Right lobe of liver (tissue), 6 donors: ENCODE measurements at regions not wholly inside any gene's neighbourhood (a gene's known extent, or its start where the extent isn't known, plus 50 kb on each side); places are given as distances from the start of the nearest gene placed in this dataset.
"Not testable (repeated sequence)": the region's sequence is repeated elsewhere in the genome, so short reads cannot be mapped to it uniquely, and the experiment has no call there.

Source experiments
- ATAC-seq, 4 donors: fragments of 200-7000 bp; cut with Tn5 transposase; one replicate each; pipeline ENCODE4 v1.9.1; 2020; ENCODE audit warnings: mild to moderate bottlenecking in 4 of 4, moderate library complexity in 4 of 4
- DNase-seq, 3 donors: peaks; one replicate each; pipeline ENCODE4 v3.0.0-alpha.2; 2020
- H3K27ac ChIP-seq, 3 donors: fragments of 200-600 bp; one replicate each; pipeline ENCODE4 v1.8.0; 2022
- H3K27me3 ChIP-seq, 2 donors: fragments of 200-600 bp; one replicate each; pipeline ENCODE4 v1.8.0; 2022
- H3K36me3 ChIP-seq, 4 donors: fragments of 200-600 bp; sonication (generic) in 1 of 4; one replicate each; pipeline versions ENCODE4 v1.5.1 to v1.8.0; 2017 to 2022; ENCODE audit warnings: control low read depth in 1 of 4
- H3K4me1 ChIP-seq, 4 donors: fragments of 200-600 bp; sonication (generic) in 1 of 4; one replicate each; pipeline versions ENCODE4 v1.5.1 to v1.8.0; 2017 to 2022; ENCODE audit warnings: control low read depth in 1 of 4
- H3K4me3 ChIP-seq, 3 donors: fragments of 200-600 bp; one replicate each; pipeline ENCODE4 v1.8.0; 2022
- H3K9me3 ChIP-seq, 4 donors: fragments of 200-600 bp; sonication (generic) in 1 of 4; one replicate each; pipeline versions ENCODE4 v1.5.1 to v1.8.0; 2017 to 2022; ENCODE audit warnings: control low read depth in 1 of 4
- POLR2A ChIP-seq: fragments of 450-650 bp; IDR thresholded peaks from one replicate; pipeline ENCODE4 v1.6.1; 2017; ENCODE audit warnings: antibody characterized with exemption, mild to moderate bottlenecking
- WGBS: methylation state at CpG from one replicate; pipeline ENCODE4 v1.1.6; 2018; ENCODE audit warnings: low coverage, low lambda C conversion rate; ENCODE audit not compliant: insufficient coverage; ENCODE audit errors: missing lambda C conversion rate; 5-methylcytosine and 5-hydroxymethylcytosine counted together
- intact Hi-C, 2 donors: fragments of 100-400 bp; cut with DNase I; formaldehyde crosslinking; loops; one replicate each; pipeline versions ENCODE4 v1.11.2 to v1.14.1; 2022
- TF ChIP-seq, protein P1 (sequence below), 4 donors: fragments of 200-600 bp in 3 of 4; fragments of 450-650 bp in 1 of 4; IDR thresholded peaks; one replicate each; pipeline versions ENCODE4 v1.5.1 to v1.8.0; 2016 to 2022; ENCODE audit warnings: antibody characterized with exemption in 4 of 4, mild to moderate bottlenecking in 2 of 4
- donor health status: DM: no; HTN: yes; CAD: no.
- donor health status: DM: no; HTN: no; CAD: no.
- donor health status: DM: no; HTN: no; CAD: no.
- donor health status: DM: no; HTN: yes; CAD: no.
- donor health status: DM: no; HTN: yes; CAD: no.

DNA sequence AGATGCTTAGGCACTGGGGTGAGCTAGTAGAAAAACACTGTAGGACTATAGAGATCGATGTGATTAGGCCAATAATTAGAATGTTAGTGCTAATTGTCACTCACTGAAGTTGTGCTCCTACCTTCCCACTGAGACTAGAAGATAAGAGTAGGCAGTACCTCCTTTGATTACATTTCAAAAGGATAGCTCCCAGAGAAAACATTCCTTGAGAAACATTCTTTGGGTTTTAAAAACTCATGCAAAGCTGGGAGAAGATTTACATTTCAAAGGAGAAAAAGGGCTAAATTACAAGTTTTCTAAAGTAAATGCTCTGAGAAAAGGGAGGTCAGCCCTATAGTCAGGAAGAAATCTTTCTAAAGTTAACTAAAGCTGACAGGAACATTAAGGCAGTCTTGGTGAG is 860.3 kb upstream of the NDST4 start:
- ATAC-seq (no peak), DNase-seq (no peak)
- H3K27ac ChIP-seq: no peak overlapping the region
- intact Hi-C loops: no loop called here
- 0% methylated on average over 1 of the region's 1 CpG for WGBS
- no peaks in the 10 kb centered on the region for H3K9me3 ChIP-seq
- TF ChIP-seq POLR2A: no peak
- TF ChIP-seq, protein P1, sequence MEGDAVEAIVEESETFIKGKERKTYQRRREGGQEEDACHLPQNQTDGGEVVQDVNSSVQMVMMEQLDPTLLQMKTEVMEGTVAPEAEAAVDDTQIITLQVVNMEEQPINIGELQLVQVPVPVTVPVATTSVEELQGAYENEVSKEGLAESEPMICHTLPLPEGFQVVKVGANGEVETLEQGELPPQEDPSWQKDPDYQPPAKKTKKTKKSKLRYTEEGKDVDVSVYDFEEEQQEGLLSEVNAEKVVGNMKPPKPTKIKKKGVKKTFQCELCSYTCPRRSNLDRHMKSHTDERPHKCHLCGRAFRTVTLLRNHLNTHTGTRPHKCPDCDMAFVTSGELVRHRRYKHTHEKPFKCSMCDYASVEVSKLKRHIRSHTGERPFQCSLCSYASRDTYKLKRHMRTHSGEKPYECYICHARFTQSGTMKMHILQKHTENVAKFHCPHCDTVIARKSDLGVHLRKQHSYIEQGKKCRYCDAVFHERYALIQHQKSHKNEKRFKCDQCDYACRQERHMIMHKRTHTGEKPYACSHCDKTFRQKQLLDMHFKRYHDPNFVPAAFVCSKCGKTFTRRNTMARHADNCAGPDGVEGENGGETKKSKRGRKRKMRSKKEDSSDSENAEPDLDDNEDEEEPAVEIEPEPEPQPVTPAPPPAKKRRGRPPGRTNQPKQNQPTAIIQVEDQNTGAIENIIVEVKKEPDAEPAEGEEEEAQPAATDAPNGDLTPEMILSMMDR (IDR thresholded peaks at IDR 0.05): no peak
- H3K36me3 ChIP-seq: no peaks in the 10 kb centered on the region
- no peaks in the 10 kb centered on the region for H3K4me1 ChIP-seq
- no peaks in the 10 kb centered on the region for H3K27me3 ChIP-seq
- H3K4me3 ChIP-seq: no peak overlapping the region

DNA sequence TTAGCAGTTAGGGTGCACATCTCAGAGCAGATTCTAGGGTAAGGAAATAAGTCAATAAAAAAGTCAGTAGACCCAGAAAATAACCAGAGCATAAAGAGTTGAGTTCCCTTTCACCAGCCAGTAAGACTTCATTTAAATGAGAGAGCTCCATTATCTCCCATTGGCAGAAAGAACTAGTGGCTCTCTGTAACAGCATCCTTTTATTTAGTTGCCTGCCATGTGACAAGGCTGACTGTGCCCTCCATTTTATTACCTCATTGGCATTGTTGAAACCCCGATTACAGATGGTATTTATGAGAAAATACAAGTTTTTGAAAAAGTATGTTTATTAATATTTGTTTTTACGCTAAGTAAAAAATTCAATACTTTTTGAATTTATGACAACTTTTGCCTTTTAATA is 859.5 kb upstream of the NDST4 start:
- TF ChIP-seq POLR2A: no peak
- TF ChIP-seq, protein P1 (IDR thresholded peaks at IDR 0.05): no peak
- DNase-seq (no peak), ATAC-seq (no peak)
- Histone ChIP-seq H3K27me3 (no peaks in the 10 kb centered on the region), H3K4me3 (no peak overlapping the region), H3K4me1 (no peaks in the 10 kb centered on the region), H3K9me3 (no peaks in the 10 kb centered on the region), H3K36me3 (no peaks in the 10 kb centered on the region), H3K27ac (no peak overlapping the region)
- intact Hi-C loops: no loop called here
- 49% methylated on average over 2 of the region's 2 CpGs for WGBS

DNA sequence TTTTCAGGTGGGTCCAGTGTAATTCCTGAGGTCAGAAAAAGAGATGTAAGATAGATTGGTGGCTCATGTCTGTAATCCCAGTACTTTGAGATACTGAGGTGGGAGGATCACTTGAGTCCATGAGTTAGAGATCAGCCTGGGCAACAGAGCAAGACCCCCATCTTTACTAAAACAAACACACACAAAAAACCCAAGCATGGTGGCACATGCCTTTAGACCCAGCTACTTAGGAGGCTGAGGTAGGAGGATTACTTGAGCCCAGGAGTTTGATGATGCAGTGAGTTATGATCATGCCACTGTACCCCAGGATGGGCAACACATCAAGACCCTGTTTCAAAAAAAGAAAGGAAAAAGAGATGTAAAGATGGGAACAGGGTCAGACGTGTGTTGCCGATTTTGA is 857.4 kb upstream of the NDST4 start:
- ATAC-seq: no peak
- 70% methylated on average over 2 of the region's 2 CpGs for WGBS

DNA sequence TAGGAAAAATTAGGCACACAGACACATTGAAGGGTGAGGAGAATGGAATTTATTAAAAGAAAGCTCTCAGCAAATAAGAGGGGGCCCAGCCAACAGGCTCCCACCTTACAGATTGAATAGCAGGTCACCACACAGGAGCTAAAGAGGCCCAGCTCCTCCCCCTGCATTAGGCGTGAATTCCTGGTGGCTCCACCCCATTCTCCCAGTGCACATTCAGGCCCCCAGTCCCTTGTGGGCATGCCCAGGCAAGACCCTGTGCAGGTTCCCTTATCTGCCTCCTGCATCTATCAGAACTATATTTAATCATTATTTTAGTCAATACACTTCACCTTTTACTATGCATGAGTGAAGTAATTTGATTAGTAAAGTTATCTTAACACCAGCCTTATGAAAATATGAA is 856.3 kb upstream of the NDST4 start:
- no peaks in the 10 kb centered on the region for H3K9me3 ChIP-seq
- H3K36me3 ChIP-seq: no peaks in the 10 kb centered on the region
- intact Hi-C loops: no loop called here
- no peak for ATAC-seq
- DNase-seq: no peak
- WGBS: 36% methylated on average over 1 of the region's 1 CpG
- no peak overlapping the region for H3K4me3 ChIP-seq
- H3K27ac ChIP-seq: no peak overlapping the region
- TF ChIP-seq, protein P1 (IDR thresholded peaks at IDR 0.05): no peak
- no peak for TF ChIP-seq POLR2A
- no peaks in the 10 kb centered on the region for H3K27me3 ChIP-seq
- H3K4me1 ChIP-seq: no peaks in the 10 kb centered on the region

More for the DNA sequence above, 857.4 kb upstream of the NDST4 start:
- no peak overlapping the region for H3K27ac ChIP-seq
- no peak for DNase-seq
- H3K4me3 ChIP-seq: no peak overlapping the region
- H3K9me3 ChIP-seq: no peaks in the 10 kb centered on the region
- intact Hi-C loops: no loop called here
- H3K27me3 ChIP-seq: no peaks in the 10 kb centered on the region
- no peaks in the 10 kb centered on the region for H3K4me1 ChIP-seq
- TF ChIP-seq POLR2A: no peak
- TF ChIP-seq, protein P1 (IDR thresholded peaks at IDR 0.05): no peak
- H3K36me3 ChIP-seq: no peaks in the 10 kb centered on the region

DNA sequence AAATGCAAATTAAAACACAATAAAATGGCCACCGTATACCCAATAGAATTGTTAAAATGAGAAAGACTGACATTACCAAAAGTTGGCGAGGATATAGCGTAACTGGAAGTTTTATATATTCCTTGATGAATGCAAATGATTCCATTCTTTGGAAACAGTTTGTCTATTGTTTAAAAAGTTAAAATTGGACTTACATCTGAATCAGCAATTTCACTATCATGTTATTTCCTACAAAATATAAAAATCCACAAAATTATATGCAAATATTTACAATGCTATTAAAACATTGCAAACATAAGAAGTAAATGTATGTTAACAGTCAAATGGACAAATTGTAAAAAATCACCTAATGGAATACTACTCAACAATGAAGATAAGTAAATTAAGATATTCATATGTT is 852.2 kb upstream of the NDST4 start:
- Histone ChIP-seq H3K4me1 (no peaks in the 10 kb centered on the region), H3K4me3 (no peak overlapping the region), H3K36me3 (no peaks in the 10 kb centered on the region), H3K27me3 (no peaks in the 10 kb centered on the region), H3K27ac (no peak overlapping the region), H3K9me3 (no peaks in the 10 kb centered on the region)
- ATAC-seq (no peak), DNase-seq (no peak)
- WGBS: 80% methylated on average over 3 of the region's 3 CpGs
- intact Hi-C loops: no loop called here
- TF ChIP-seq POLR2A: no peak
- TF ChIP-seq, protein P1 (IDR thresholded peaks at IDR 0.05): no peak

DNA sequence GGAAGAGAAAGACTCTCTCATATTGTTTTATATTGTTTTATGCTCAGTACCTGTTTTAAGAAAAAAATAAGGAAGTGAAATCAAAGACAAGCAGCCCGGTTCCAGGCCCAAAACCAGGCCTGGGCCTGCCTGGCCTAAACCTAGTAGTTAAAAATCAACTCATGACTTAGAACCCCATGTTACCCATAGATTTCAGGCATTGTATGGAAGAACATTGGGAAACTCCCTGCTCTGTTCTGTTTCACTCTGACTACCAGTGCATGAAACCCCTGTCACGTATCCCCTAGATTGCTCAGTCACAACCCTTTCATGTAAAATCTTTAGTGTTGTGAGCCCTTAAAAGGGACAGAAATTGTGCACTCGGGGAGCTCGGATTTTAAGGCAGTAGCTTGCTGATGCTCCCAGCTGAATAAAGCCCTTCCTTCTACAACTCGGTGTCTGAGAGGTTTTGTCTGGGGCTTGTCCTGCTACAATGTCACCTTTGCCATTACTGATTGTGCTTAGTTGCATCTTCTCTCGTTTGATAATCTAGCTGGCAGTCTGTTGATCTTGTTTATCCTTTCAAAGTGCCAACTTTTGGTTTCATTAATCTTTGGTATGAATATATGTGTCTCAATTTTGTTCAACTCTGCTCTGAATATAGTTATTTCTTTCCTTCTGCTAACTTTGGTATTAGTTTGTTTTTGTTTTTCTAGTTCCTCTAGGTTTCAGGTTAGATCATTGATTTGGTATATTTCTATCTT is 842.8 kb upstream of the NDST4 start:
- H3K9me3 ChIP-seq, H3K4me1 ChIP-seq, intact Hi-C loops, DNase-seq, H3K27ac ChIP-seq, H3K4me3 ChIP-seq, ATAC-seq, H3K36me3 ChIP-seq, H3K27me3 ChIP-seq: not testable (repeated sequence)
- WGBS: 46% methylated on average over 6 of the region's 6 CpGs
